Uterus (tissue), 3 donors: ENCODE measurements at regions not wholly inside any gene's neighbourhood (a gene's known extent, or its start where the extent isn't known, plus 50 kb on each side); places are given as distances from the start of the nearest gene placed in this dataset.

ENCODE experiments used
- DNase-seq, 2 donors: peaks; one replicate each; pipeline ENCODE4 v3.0.0-alpha.2; 2019 to 2020
- H3K27ac ChIP-seq, 2 donors: fragments of 200-600 bp; sonication (generic); 1 replicate in 1 of 2; 2 replicates in 1 of 2; pipeline ENCODE4 v1.5.1; 2016 to 2018
- H3K27me3 ChIP-seq, 2 donors: fragments of 200-600 bp; sonication (generic); one replicate each; pipeline ENCODE4 v1.5.1; 2018 to 2019; ENCODE audit warnings: control low read depth in 1 of 2
- H3K36me3 ChIP-seq, 2 donors: fragments of 200-600 bp; sonication (generic); one replicate each; pipeline ENCODE4 v1.5.1; 2019; ENCODE audit warnings: control low read depth in 1 of 2
- H3K4me1 ChIP-seq, 2 donors: fragments of 200-600 bp; sonication (generic); one replicate each; pipeline ENCODE4 v1.5.1; 2018 to 2019; ENCODE audit warnings: control low read depth in 1 of 2
- H3K4me3 ChIP-seq, 2 donors: fragments of 200-600 bp; sonication (generic); 1 replicate in 1 of 2; 2 replicates in 1 of 2; pipeline ENCODE4 v1.5.1; 2018 to 2019; ENCODE audit warnings: mild to moderate bottlenecking in 1 of 2
- H3K9me3 ChIP-seq, 2 donors: fragments of 200-600 bp; sonication (generic); one replicate each; pipeline ENCODE4 v1.5.1; 2019; ENCODE audit warnings: control low read depth in 1 of 2
- CTCF ChIP-seq, 4 experiments: fragments of 200-600 bp in 2 of 4; fragments of 450-650 bp in 2 of 4; sonication (generic) in 2 of 4; IDR thresholded peaks; one replicate each; pipeline ENCODE4 v1.5.1; 2016 to 2019; ENCODE audit warnings: antibody characterized with exemption in 4 of 4, mild to moderate bottlenecking in 2 of 4, moderate library complexity in 1 of 4
- POLR2A ChIP-seq, 2 donors: fragments of 450-650 bp; IDR thresholded peaks; one replicate each; pipeline ENCODE4 v1.6.1; 2016; ENCODE audit warnings: antibody characterized with exemption in 2 of 2, mild to moderate bottlenecking in 1 of 2, moderate library complexity in 1 of 2
- intact Hi-C: fragments of 100-400 bp; cut with DNase I; formaldehyde crosslinking; loops from one replicate; pipeline ENCODE4 v1.15.1; 2023; ENCODE audit warnings: low total_unique reads
- donor health status: DM: yes; HTN: yes; CAD: no.

- DNase-seq, result no peak
- intact Hi-C loops, result no loop called here
- no peak for TF ChIP-seq CTCF (IDR thresholded peaks at IDR 0.05)
- TF ChIP-seq POLR2A (IDR thresholded peaks at IDR 0.05), result no peak
- Histone ChIP-seq H3K27me3 (no peaks in the 10 kb centered on the region), H3K27ac (no peak overlapping the region), H3K9me3 (no peaks in the 10 kb centered on the region), H3K36me3 (no peaks in the 10 kb centered on the region), H3K4me1 (peaks cover 0 to 9% of the 10 kb centered on the region in 2 donors), H3K4me3 (no peak overlapping the region)
Observed at GRCh38 chr2:215746226-215746886, 267.0 kb downstream of the MREG start.

GRCh38 chr2:215745331-215745730 is 268.0 kb downstream of the MREG start:
- no peak for DNase-seq
- no peaks in the 10 kb centered on the region for H3K27me3 ChIP-seq
- H3K4me1 ChIP-seq, result peaks cover 0 to 9% of the 10 kb centered on the region in 2 donors
- TF ChIP-seq CTCF (IDR thresholded peaks at IDR 0.05) (no peak), POLR2A (IDR thresholded peaks at IDR 0.05) (no peak)
- no peaks in the 10 kb centered on the region for H3K9me3 ChIP-seq
- intact Hi-C loops, result no loop called here
- no peaks in the 10 kb centered on the region for H3K36me3 ChIP-seq
- H3K27ac ChIP-seq, result no peak overlapping the region
- H3K4me3 ChIP-seq, result no peak overlapping the region

GRCh38 chr2:215744514-215744913 is 268.8 kb downstream of the MREG start:
- H3K4me3 ChIP-seq, result no peak overlapping the region
- H3K27ac ChIP-seq, result no peak overlapping the region
- intact Hi-C loops, result no loop called here
- H3K9me3 ChIP-seq, result no peaks in the 10 kb centered on the region
- TF ChIP-seq POLR2A (IDR thresholded peaks at IDR 0.05) (no peak), CTCF (IDR thresholded peaks at IDR 0.05) (no peak)
- H3K36me3 ChIP-seq, result no peaks in the 10 kb centered on the region
- DNase-seq, result no peak
- H3K27me3 ChIP-seq, result no peaks in the 10 kb centered on the region
- H3K4me1 ChIP-seq, result peaks cover 0 to 4% of the 10 kb centered on the region in 2 donors

DNA sequence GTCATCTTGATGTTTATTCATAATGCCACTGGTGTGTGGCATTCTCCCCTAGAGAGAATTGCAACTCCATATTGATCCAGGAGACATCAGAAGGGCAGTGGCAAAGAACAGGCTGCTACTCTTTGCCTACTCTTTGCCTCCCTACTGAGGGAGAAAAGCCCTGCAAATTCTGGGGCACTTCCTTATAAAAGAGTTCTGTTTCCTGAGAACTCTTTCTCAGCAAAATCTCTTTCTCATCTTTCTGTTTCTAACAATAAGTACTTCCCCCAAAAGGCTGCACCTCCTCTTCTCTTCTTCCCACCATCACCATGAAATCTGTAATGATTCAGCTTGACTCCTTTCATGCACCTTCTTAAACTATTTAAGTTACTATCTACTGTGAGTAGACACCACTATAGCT is 270.3 kb downstream of the MREG start:
- Histone ChIP-seq H3K27me3 (no peaks in the 10 kb centered on the region), H3K4me1 (no peaks in the 10 kb centered on the region), H3K36me3 (no peaks in the 10 kb centered on the region), H3K27ac (no peak overlapping the region), H3K9me3 (no peaks in the 10 kb centered on the region), H3K4me3 (no peak overlapping the region)
- DNase-seq, result no peak
- TF ChIP-seq POLR2A (IDR thresholded peaks at IDR 0.05) (no peak), CTCF (IDR thresholded peaks at IDR 0.05) (no peak)
- intact Hi-C loops, result no loop called here

DNA sequence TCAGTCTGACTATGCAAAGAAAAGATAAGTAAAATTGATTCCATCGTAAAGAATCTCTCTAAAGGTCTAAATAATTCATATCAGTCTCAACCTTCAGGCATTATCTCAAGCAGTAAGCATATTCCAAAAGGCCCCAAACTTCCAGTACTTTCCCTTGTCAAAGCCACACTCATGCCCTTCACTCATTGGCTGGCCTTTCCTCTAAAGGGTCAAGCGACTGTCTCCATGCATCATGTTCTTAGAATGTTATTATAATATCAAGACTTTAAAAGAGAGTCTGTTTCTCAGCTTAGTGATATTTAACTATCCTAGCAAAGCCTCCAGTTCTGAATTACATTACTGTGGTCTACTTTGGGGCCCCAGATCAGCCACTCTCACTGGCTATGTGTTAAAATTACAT is 271.3 kb downstream of the MREG start:
- H3K4me1 ChIP-seq, result no peaks in the 10 kb centered on the region
- H3K27me3 ChIP-seq, result no peaks in the 10 kb centered on the region
- H3K36me3 ChIP-seq, result no peaks in the 10 kb centered on the region
- DNase-seq, result no peak
- H3K9me3 ChIP-seq, result no peaks in the 10 kb centered on the region
- no peak overlapping the region for H3K27ac ChIP-seq
- intact Hi-C loops, result no loop called here
- TF ChIP-seq POLR2A (IDR thresholded peaks at IDR 0.05), result no peak
- no peak for TF ChIP-seq CTCF (IDR thresholded peaks at IDR 0.05)
- H3K4me3 ChIP-seq, result no peak overlapping the region
